Loucy (cell line): ENCODE measurements at regions not wholly inside any gene's neighbourhood (a gene's known extent, or its start where the extent isn't known, plus 50 kb on each side); places are given as distances from the start of the nearest gene placed in this dataset.

Experiments used
- H2AFZ ChIP-seq: fragments of 200-600 bp; sonication (generic); 2 replicates; pipeline ENCODE4 v1.6.0; 2016; ENCODE audit warnings: antibody characterized with exemption, mild to moderate bottlenecking, low read length, moderate library complexity
- H3F3A ChIP-seq: fragments of 200-600 bp; 2 replicates; pipeline ENCODE4 v1.6.0; 2016; ENCODE audit warnings: antibody characterized with exemption, low read depth, mild to moderate bottlenecking
- H3K27me3 ChIP-seq: fragments of 200-600 bp; sonication (generic); 2 replicates; pipeline ENCODE4 v1.6.1; 2014; ENCODE audit warnings: low read length, mild to moderate bottlenecking; ENCODE audit not compliant: insufficient read depth, poor library complexity, severe bottlenecking
- H3K36me3 ChIP-seq: fragments of 200-600 bp; sonication (generic); 2 replicates; pipeline ENCODE4 v1.6.1; 2016; ENCODE audit warnings: low read length; ENCODE audit not compliant: insufficient read depth
- H3K4me1 ChIP-seq: fragments of 200-600 bp; sonication (generic); 2 replicates; pipeline ENCODE4 v1.5.1; 2014; ENCODE audit warnings: low read length, mild to moderate bottlenecking; ENCODE audit not compliant: insufficient read depth, poor library complexity, severe bottlenecking
- H3K4me2 ChIP-seq: fragments of 200-600 bp; sonication (generic); 2 replicates; pipeline ENCODE4 v1.6.0; 2014; ENCODE audit warnings: antibody characterized with exemption, low read length, low read depth, mild to moderate bottlenecking; ENCODE audit not compliant: poor library complexity, severe bottlenecking
- H3K4me3 ChIP-seq: fragments of 200-600 bp; sonication (generic); 2 replicates; pipeline ENCODE4 v1.5.1; 2014; ENCODE audit warnings: low read length, mild to moderate bottlenecking, mixed read lengths; ENCODE audit not compliant: poor library complexity, severe bottlenecking
- H3K79me2 ChIP-seq: fragments of 200-600 bp; sonication (generic); 2 replicates; pipeline ENCODE4 v1.6.1; 2014; ENCODE audit warnings: low read length; ENCODE audit not compliant: insufficient read depth
- H3K9ac ChIP-seq: fragments of 200-600 bp; sonication (generic); 2 replicates; pipeline ENCODE4 v1.6.0; 2014; ENCODE audit warnings: mild to moderate bottlenecking, low read depth, low read length, moderate library complexity; ENCODE audit not compliant: poor library complexity, severe bottlenecking
- H3K9me2 ChIP-seq: fragments of 200-600 bp; sonication (generic); replicated peaks from 2 replicates; pipeline ENCODE4 v1.6.1; 2016; ENCODE audit warnings: low read depth, low read length, mixed read lengths
- H3K9me3 ChIP-seq: fragments of 200-600 bp; sonication (generic); 2 replicates; pipeline ENCODE4 v1.6.1; 2014; ENCODE audit warnings: mild to moderate bottlenecking, antibody characterized with exemption, low read length, low read depth; ENCODE audit not compliant: insufficient read depth
- H4K20me1 ChIP-seq: fragments of 200-600 bp; sonication (generic); 2 replicates; pipeline ENCODE4 v1.6.0; 2014; ENCODE audit warnings: antibody characterized with exemption, low read length, mild to moderate bottlenecking; ENCODE audit not compliant: insufficient read depth, poor library complexity, severe bottlenecking
- EZH2phosphoT487 ChIP-seq: fragments of 200-600 bp; IDR thresholded peaks from 2 replicates; pipeline ENCODE4 v1.6.1; 2018; ENCODE audit warnings: antibody characterized with exemption, mild to moderate bottlenecking, moderate library complexity, borderline replicate concordance
- TF ChIP-seq, protein P1 (sequence below): fragments of 200-600 bp; sonication (generic); conservative IDR thresholded peaks from 2 replicates; pipeline ENCODE4 v1.5.1; 2014; ENCODE audit warnings: mild to moderate bottlenecking, antibody characterized with exemption, low read length

DNA sequence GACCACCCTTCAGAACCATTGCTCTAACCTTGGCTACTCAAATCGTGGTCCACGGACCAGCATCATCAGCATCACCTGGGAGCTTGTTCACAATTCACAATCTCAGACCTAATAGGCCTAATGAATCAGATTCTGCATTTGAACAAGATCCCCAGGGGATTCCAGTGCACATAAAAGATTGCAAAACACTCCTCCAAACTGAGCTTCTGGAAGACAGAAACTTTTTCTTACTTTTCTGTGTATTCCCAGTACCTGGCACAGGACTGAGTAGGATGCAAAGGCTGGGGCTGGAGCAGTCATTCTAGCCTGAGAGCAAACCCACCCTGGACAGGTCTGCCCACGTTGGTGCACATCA, 115.1 kb upstream of the COPS8 start:
- Histone ChIP-seq H3K9me2 (no peaks in the 10 kb centered on the region), H4K20me1 (no peaks in the 10 kb centered on the region), H3K9me3 (no peaks in the 10 kb centered on the region), H3K9ac (peak overlapping the region; percentile 86), H3K4me3 (peak overlapping the region; percentile 76), H3K4me1 (peaks cover 62% of the 10 kb centered on the region), H3K4me2 (peak overlapping the region; percentile 93), H3F3A (peaks cover 17% of the 10 kb centered on the region; the same call in 1 of the 2 replicates), H2AFZ (no peak overlapping the region; the same call in 1 of the 2 replicates), H3K79me2 (peaks cover 8% of the 10 kb centered on the region; the same call in 1 of the 2 replicates), H3K36me3 (no peaks in the 10 kb centered on the region), H3K27me3 (no peaks in the 10 kb centered on the region)
- TF ChIP-seq, protein P1, sequence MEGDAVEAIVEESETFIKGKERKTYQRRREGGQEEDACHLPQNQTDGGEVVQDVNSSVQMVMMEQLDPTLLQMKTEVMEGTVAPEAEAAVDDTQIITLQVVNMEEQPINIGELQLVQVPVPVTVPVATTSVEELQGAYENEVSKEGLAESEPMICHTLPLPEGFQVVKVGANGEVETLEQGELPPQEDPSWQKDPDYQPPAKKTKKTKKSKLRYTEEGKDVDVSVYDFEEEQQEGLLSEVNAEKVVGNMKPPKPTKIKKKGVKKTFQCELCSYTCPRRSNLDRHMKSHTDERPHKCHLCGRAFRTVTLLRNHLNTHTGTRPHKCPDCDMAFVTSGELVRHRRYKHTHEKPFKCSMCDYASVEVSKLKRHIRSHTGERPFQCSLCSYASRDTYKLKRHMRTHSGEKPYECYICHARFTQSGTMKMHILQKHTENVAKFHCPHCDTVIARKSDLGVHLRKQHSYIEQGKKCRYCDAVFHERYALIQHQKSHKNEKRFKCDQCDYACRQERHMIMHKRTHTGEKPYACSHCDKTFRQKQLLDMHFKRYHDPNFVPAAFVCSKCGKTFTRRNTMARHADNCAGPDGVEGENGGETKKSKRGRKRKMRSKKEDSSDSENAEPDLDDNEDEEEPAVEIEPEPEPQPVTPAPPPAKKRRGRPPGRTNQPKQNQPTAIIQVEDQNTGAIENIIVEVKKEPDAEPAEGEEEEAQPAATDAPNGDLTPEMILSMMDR, result no peak
- no peak for TF ChIP-seq EZH2phosphoT487

DNA sequence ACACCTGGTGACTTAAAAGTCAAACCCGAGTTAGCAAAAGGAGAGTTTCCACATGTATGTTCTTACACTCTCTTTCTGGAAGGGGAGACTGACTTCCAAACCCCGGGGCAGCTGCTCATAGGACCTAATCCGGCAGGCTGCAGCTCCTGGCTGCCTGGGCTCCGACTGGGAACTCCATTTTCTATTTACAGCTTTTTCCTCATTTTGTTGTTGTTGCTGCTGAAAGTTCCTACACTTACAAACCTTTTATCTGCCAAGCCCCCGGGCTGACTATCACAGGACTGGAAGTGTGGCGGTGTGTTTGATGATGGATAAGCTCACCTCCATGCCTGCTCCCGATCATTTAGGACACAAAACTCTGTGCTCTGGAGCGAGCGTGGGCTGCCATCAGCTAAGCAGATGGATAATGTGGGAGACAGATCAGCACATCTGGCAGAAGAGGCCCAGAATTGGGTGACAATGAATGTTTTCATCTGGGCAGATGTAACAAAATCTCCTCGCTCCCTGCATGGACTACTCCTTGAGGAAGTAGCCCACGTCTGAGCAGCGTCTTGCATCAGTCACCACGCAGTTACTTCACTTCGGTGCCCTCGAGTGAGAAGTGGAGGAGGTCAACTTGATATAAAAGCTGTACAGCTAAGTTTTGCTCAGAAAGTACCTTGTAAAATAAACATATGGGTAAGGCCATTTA, 114.4 kb upstream of the COPS8 start:
- TF ChIP-seq EZH2phosphoT487, result no peak
- Histone ChIP-seq H3K4me3 (no peak overlapping the region), H3K9ac (no peak overlapping the region), H4K20me1 (no peaks in the 10 kb centered on the region), H3K9me2 (no peaks in the 10 kb centered on the region), H3K9me3 (no peaks in the 10 kb centered on the region), H2AFZ (no peak overlapping the region), H3F3A (peaks cover 17% of the 10 kb centered on the region; the same call in 1 of the 2 replicates), H3K79me2 (peaks cover 8% of the 10 kb centered on the region; the same call in 1 of the 2 replicates), H3K27me3 (no peaks in the 10 kb centered on the region), H3K4me1 (peaks cover 56% of the 10 kb centered on the region), H3K4me2 (peak overlapping the region; percentile 93), H3K36me3 (no peaks in the 10 kb centered on the region)

DNA sequence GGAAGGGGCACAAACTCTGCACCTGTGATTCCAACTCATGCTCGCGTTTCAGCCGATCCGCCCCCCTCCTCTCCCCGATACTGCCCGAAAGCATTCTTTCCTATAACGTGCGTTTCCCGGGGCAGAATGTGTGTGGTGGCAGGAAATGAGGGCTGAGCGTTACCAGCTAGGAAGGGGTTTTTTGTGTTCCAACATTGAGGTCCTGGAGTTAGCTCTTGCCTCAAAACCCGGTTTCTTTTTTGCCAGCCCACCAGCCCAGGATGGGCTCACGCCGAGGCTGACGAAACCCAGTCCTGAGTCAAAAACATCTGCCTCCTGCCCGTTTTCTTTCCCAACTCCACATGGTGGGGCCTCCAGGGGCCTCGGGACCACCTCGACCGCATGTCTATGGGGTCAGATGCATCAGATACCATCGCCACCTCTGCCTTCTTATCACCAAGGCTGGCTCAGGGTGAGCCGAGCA, 113.7 kb upstream of the COPS8 start:
- no peak overlapping the region for H3K9ac ChIP-seq
- TF ChIP-seq EZH2phosphoT487, result no peak
- TF ChIP-seq, protein P1, result no peak
- H3F3A ChIP-seq, result peaks cover 17% of the 10 kb centered on the region; the same call in 1 of the 2 replicates
- no peak overlapping the region for H2AFZ ChIP-seq
- H3K36me3 ChIP-seq, result no peaks in the 10 kb centered on the region
- no peaks in the 10 kb centered on the region for H3K9me2 ChIP-seq
- H3K79me2 ChIP-seq, result peaks cover 8% of the 10 kb centered on the region; the same call in 1 of the 2 replicates
- no peaks in the 10 kb centered on the region for H4K20me1 ChIP-seq
- no peaks in the 10 kb centered on the region for H3K27me3 ChIP-seq
- peaks cover 49% of the 10 kb centered on the region for H3K4me1 ChIP-seq
- no peaks in the 10 kb centered on the region for H3K9me3 ChIP-seq
- H3K4me3 ChIP-seq, result no peak overlapping the region
- no peak overlapping the region for H3K4me2 ChIP-seq
